ENCODE measurements at regions not wholly inside any gene's neighbourhood (a gene's known extent, or its start where the extent isn't known, plus 50 kb on each side); places are given as distances from the start of the nearest gene placed in this dataset.
"Not testable (repeated sequence)": the region's sequence is repeated elsewhere in the genome, so short reads cannot be mapped to it uniquely, and the experiment has no call there.

GRCh38 chr9:3647652-3648051 is 121.9 kb upstream of the RFX3 start:
- BruUV-seq (replicated peaks): no TSS peak
- POLR2A ChIA-PET (ENCODE audit: unreplicated experiment): no interaction called here

GRCh38 chr9:3646226-3646625 is 120.4 kb upstream of the RFX3 start:
- POLR2A ChIA-PET (ENCODE audit: unreplicated experiment): no interaction called here

More at GRCh38 chr9:3647652-3648051, 121.9 kb upstream of the RFX3 start:
- H2AFZ ChIP-seq (ENCODE audit: low read length): no peak overlapping the region
- no peaks in the 10 kb centered on the region for H3K36me3 ChIP-seq (ENCODE audit: low read depth, low read length)
- no peaks in the 10 kb centered on the region for H3K27me3 ChIP-seq (ENCODE audit: low read length)
- H4K20me1 ChIP-seq (ENCODE audit: low read length): no peaks in the 10 kb centered on the region
- H3K27ac ChIP-seq (ENCODE audit: low read length): no peak overlapping the region
- ATAC-seq: no peak
- intact Hi-C loops (cut with micrococcal nuclease): loop anchor here (1.0 kb wide), 1 partner anchor 180 kb away; no protein-coding TSS in a partner anchor
- no peak for DNase-seq
- no peaks in the 10 kb centered on the region for H3K9me3 ChIP-seq (ENCODE audit: low read length)
- H3K79me2 ChIP-seq (ENCODE audit: low read length): no peaks in the 10 kb centered on the region
- no peaks in the 10 kb centered on the region for H3K4me1 ChIP-seq (ENCODE audit: insufficient read depth, low read length)
- TF ChIP-seq CTCF (conservative IDR thresholded peaks at IDR 0.05; ENCODE audit: low read depth, low read length) (no peak), EZH2phosphoT487 (IDR thresholded peaks at IDR 0.05; ENCODE audit: borderline replicate concordance, low read length) (no peak), EZH2 (IDR thresholded peaks at IDR 0.05; ENCODE audit: low read length, unreplicated experiment) (no peak)
- no peaks in the 10 kb centered on the region for H3F3A ChIP-seq (ENCODE audit: low read length, unreplicated experiment)
- H3K4me2 ChIP-seq (ENCODE audit: low read length): no peak overlapping the region
- H3K9me2 ChIP-seq (replicated peaks; ENCODE audit: low read length): no peaks in the 10 kb centered on the region
- H3K9ac ChIP-seq (ENCODE audit: low read length): no peak overlapping the region
- no peak overlapping the region for H3K4me3 ChIP-seq (ENCODE audit: low read length)
- CTCF ChIA-PET: interaction anchor here (0.6 kb wide), 1 partner anchor 1404 kb away, joined by 5 read pairs; no protein-coding TSS in a partner anchor

GRCh38 chr9:3642075-3642474 is 116.3 kb upstream of the RFX3 start:
- DNase-seq; H3K36me3 ChIP-seq (ENCODE audit: low read depth, low read length); H3K79me2 ChIP-seq (ENCODE audit: low read length); ATAC-seq; H2AFZ ChIP-seq (ENCODE audit: low read length); H3K27me3 ChIP-seq (ENCODE audit: low read length); CTCF ChIA-PET; H3K27ac ChIP-seq (ENCODE audit: low read length); BruUV-seq (replicated peaks); H3K4me2 ChIP-seq (ENCODE audit: low read length); H3K9ac ChIP-seq (ENCODE audit: low read length); intact Hi-C loops (cut with micrococcal nuclease); H3K9me2 ChIP-seq (replicated peaks; ENCODE audit: low read length); H3K4me3 ChIP-seq (ENCODE audit: low read length); H4K20me1 ChIP-seq (ENCODE audit: low read length); H3K4me1 ChIP-seq (ENCODE audit: insufficient read depth, low read length); H3K9me3 ChIP-seq (ENCODE audit: low read length); POLR2A ChIA-PET (ENCODE audit: unreplicated experiment); H3F3A ChIP-seq (ENCODE audit: low read length, unreplicated experiment): not testable (repeated sequence)

More at GRCh38 chr9:3646226-3646625, 120.4 kb upstream of the RFX3 start:
- no TSS peak for BruUV-seq (replicated peaks)
- no peaks in the 10 kb centered on the region for H3K27me3 ChIP-seq (ENCODE audit: low read length)
- H3F3A ChIP-seq (ENCODE audit: low read length, unreplicated experiment): no peaks in the 10 kb centered on the region
- no peak overlapping the region for H3K4me3 ChIP-seq (ENCODE audit: low read length)
- CTCF ChIA-PET: no interaction called here
- DNase-seq: no peak
- no peak overlapping the region for H3K27ac ChIP-seq (ENCODE audit: low read length)
- no peaks in the 10 kb centered on the region for H3K4me1 ChIP-seq (ENCODE audit: insufficient read depth, low read length)
- no peaks in the 10 kb centered on the region for H3K9me2 ChIP-seq (replicated peaks; ENCODE audit: low read length)
- H2AFZ ChIP-seq (ENCODE audit: low read length): no peak overlapping the region
- TF ChIP-seq EZH2phosphoT487 (IDR thresholded peaks at IDR 0.05; ENCODE audit: borderline replicate concordance, low read length): no peak
- TF ChIP-seq CTCF (conservative IDR thresholded peaks at IDR 0.05; ENCODE audit: low read depth, low read length): no peak
- TF ChIP-seq EZH2 (IDR thresholded peaks at IDR 0.05; ENCODE audit: low read length, unreplicated experiment): no peak
- no peaks in the 10 kb centered on the region for H3K36me3 ChIP-seq (ENCODE audit: low read depth, low read length)
- H3K79me2 ChIP-seq (ENCODE audit: low read length): no peaks in the 10 kb centered on the region
- H3K9ac ChIP-seq (ENCODE audit: low read length): no peak overlapping the region
- H3K9me3 ChIP-seq (ENCODE audit: low read length): no peaks in the 10 kb centered on the region
- ATAC-seq: no peak
- H3K4me2 ChIP-seq (ENCODE audit: low read length): no peak overlapping the region
- H4K20me1 ChIP-seq (ENCODE audit: low read length): no peaks in the 10 kb centered on the region
- intact Hi-C loops (cut with micrococcal nuclease): no loop called here

Data from PC-3 (cell line).